Stimulated activated CD4-positive, alpha-beta T cell treated with anti-CD3 and anti-CD28 coated beads, Interleukin-4, amount 100 ng/mL, for 4 hours (primary cell): ENCODE measurements at regions not wholly inside any gene's neighbourhood (a gene's known extent, or its start where the extent isn't known, plus 50 kb on each side); places are given as distances from the start of the nearest gene placed in this dataset.

Experiments
- DNase-seq, 2 experiments: peaks; one replicate each; pipeline ENCODE4 v3.0.0-alpha.2; 2020

DNA sequence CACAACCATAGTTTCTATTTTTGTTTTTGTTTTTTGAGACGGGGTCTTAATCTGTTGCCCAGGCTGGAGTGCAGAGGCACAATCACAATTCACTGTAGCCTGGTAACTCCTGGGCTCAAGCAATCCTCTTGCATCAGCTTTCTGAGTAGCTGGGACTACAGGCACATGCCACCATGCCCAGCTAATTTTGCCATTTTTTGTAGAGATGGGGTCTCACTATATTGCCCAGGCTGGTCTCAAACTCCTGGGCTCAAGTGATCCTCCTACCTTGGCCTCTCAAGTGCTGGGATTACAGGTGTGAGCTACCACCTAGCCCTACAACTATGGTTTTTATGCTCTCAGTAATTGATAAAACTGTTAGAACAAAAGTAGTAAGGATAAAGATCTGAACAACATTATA lies 147.5 kb upstream of the SHB start:
- no peak for DNase-seq

DNA sequence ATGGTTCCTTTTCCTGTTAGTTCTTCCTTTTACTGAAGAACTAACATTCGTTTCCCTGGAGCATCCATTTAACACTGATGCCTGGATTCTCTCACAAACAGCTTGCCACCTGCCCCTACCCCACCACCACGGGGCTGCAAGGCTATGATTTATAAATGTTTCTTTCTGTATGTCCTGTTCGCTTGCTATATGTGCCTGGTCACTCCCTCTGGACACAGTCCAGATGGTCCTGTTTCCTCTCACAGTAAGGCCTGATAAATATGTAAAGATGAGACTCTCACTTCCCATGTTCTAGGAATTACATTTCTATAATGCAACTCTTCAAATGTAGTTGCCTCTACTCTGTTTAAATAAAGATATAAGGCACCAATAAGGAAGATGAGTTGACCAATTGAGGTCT lies 146.4 kb upstream of the SHB start:
- no peak for DNase-seq

DNA sequence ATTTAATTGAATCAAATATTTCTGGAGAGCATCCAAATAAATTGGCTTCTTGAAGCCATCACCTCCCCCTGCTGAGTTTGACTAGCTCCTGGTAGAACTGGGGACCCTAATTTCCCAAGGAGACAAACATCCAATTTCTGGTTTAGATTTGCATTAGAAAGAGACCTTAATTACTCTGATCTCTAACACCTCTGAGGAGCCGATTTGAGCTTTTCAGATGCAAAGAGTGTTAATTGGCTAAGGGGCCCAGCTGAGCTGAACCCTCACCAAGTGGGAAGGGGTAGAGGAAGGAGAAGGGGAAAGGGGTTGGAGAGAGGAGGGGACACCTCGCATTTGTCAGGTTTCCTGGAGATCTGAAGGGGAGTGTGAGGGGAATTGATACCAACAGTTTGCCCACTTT lies 145.4 kb upstream of the SHB start:
- no peak for DNase-seq

DNA sequence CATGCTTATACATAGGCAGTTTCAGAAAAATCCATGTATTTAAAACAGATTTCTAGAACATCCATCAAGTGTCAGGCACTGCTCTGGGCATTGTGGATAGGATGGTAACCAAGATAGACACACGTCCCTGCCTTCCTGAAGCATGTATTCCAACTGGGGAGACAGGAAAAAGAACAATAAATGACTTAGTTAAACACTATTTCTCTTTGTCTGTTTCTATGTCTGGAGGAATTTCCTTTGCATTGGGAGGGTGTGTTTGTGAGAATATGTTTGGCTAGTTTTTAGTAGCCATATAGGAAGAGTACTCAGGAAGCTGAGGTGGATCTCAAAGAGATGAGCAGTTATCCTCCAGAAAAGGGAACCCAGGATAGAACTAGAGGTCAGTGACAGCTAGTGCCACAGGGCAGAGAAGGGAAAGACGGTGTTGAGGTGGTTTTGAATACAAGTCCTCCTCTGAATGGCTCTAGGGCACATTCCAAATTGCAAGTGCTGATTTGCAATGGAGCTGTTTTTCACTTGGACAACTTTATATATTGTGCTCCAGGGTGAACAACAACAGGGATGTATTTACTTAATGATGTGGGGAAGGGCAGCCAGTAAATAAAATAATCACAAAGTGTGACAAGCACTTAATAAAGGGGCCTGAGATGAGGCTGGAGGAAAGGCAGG lies 144.7 kb upstream of the SHB start:
- no peak for DNase-seq

DNA sequence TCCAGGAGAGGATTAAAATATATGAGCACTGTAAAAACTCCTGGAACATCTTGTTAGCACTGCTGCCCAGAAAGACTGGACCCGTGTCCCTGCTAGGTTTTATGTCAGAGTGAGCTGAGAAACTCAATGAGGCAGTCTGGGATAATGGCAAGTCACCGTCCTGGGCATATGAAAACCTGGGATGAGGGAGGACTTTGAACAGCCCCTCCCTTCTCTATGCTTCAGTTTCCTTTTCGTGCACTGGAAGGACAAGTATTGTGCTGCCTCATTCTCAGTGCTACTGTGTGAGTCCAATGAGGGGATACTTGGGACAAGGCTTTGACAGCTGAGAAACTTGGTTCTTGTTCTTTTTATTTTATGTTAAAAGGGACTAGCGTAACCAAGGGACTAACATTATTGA lies 143.0 kb upstream of the SHB start:
- DNase-seq: no peak

DNA sequence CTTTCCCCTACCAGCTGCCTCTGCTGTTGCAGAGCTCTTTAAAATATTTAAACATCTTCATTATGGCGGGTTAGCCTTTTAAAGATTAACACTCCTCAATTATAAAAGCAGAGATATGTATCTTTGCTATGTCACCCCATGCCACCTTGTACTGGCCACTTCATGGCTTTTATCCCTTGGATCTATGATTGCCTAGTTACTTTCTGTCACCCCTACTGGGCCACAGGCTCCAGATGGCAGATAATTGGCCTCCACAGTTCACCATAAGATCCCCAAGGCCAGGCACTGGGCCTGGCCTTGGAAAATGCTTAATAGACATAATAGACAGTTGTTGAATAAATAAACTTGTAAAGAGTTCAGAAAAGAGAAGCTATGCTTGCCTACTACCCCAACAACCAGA lies 142.0 kb upstream of the SHB start:
- no peak for DNase-seq

DNA sequence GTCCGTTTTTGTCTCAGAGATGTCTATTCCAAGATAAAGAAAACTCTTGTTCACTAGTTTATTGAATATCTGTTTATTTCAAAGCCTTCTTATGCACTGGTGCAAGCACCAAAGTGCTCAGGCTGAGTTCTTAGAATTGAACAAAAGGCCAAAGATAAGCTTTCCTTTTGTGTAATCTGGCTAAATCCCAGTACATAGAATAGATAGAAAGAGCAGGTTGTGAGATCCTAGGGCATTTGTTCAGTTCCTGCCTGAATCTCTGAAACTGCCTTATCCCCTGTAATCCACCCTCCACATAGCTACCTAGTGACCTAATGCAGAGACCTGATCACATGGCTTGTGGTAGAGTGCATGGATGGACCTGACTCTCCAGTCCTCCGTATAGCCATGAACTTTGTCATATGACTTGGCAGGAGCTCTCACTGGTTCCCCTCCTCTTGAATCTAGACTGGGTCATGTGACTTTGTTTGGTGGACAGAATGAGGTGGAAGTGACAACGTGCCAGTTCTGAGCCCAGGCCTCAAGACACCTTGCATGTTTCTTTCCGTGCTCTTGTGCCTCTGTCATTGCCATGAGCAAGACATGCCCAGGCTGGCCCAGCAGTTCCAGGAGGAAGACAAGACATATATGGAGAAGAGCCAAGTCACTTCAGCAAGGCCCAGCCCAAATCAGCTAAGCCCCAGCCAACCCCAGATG lies 139.3 kb upstream of the SHB start:
- DNase-seq: no peak

DNA sequence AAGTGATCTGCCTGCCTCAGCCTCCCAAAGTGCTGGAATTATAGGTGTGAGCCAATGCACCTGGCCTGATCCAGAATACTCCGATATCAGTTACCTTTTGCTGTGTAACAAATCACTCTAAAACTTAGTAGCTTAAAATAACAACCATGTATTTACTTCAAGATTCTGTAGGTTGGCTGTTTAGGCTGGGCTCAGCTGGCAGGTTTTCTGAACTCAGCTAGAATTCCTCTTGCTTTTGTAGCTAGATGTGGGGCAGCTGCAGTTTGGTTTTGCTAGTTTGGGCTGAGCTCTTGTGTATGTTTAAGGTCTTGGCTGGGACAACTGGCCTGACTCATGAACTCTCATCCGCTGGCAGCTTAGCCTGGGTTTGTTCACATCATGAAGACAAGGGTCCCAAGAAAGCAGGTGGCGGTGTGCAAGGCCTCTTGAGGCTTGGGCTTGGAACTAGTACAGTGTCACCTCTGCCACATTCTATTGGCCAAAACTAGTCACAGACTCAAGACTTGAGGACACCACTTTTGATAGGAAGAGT lies 138.3 kb upstream of the SHB start:
- no peak for DNase-seq

DNA sequence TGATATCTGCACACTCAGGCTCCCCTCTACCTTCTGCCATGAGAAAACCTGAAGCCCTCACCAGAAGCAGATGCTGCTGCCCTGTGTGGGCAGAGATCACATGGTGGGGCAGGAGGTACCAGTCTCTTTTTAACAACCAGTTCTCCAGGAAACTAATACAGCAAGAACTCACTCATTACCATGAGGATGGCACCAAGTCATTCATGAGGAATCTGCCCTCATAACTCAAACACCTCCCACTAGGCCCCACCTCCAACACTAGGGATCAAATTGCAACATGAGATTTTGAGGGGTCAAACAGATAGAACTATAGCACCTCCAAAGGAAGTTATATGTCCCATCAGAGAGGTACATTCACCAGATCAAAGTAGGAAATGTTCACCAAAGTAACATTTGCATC lies 136.3 kb upstream of the SHB start:
- no peak for DNase-seq

DNA sequence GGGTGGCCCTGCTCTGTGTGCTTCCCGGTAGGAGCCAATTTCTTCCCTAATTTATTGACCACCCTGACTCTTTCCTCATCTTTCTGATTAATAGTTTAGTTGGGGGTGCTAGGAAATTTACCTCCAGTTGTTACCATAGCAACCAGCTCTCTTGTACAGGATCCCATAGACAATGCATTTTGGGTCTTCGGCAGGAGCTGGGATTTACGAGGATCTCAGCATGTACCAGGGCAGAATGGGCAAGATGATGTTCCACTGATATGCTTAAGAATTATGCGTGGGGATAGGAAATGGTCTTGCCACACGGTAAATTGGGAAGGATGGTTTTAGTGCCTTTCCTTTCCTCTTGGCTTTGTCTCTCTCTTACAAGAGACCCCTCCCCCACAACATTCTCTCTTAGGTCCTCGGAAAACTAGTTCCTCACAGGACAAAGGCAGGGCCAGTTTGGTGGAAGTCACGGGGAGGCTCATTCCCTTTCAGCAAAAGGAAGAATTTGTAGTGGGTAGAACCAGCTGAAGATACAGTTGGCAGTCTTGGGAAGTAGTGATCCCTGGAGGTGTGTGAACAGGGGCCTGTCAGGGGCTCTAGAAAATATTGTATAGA lies 133.4 kb upstream of the SHB start:
- DNase-seq: no peak

DNA sequence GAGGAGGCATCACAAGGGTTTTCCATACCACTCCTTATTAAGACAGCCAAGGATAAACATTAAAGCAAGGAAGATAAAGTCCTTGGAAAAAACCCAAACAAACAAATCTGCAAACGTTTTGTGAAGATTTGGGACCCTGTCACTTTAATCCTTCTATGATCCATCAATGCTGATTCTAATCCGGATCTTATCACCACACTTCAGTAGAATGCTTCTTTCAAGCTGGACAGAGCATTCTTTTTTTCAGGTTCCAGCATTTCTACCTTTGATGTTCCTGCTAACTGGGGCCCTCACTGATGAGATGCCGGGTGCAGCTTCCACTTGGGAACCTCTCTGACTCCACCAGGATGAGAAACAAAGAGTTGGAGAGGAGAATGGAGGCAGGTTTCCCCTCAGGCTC lies 132.8 kb upstream of the SHB start:
- no peak for DNase-seq

DNA sequence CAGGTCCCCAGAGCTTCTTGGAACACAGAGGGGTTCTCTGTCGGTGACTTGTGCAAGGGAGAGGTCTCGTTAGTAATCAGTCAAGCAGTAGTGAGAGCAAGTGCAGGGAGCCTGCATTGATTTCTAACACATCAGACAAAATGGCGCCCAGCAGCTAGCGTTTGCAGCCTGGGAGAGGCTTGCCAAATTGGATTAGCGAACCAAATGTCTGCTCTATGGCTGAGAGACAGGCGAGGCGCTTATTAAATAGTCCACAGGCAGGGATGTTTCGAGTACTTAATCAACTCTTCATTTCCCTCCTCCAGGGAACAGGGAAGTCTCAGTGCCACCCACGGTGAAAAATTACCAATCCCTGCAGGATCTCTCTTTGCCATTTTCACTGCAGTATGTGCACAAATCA lies 131.4 kb upstream of the SHB start:
- DNase-seq: no peak

DNA sequence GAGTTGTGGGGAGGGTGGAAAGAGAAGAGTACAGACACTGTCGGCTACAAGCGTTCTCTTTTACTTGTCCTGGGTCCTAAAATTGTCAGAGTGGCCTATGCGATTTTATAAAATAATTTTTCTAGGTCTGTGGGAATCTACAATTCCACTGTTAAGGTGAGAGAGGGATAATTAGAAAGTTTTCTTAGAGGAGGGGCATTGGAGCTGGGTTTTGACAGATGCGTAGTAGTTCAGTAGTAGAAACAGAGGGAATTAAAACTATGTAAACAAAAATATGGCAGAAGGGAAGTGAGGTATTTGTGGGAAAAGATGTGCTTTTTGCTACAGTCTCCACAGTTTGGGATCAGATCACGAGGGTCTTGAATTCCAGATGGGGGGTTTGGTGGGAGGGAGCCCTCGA lies 129.1 kb upstream of the SHB start:
- DNase-seq: no peak

DNA sequence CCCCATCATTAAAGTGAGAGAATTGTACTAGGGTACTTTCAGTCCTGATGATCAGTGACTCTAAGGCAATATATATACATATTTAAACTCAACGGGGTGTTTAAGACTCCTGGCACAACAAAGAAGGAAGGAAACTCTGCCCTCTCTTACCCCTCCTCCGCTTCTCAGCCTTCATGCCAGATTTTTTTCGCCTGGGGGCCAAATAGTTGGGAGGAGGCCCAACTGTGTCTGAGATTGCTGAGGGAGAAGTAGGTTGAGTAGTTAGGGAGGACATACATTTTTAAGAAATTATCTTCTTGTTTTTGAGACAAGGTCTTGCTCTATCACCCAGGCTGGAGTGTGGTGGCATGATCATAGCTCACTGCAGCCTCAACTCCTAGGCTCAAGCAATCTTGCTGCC lies 127.7 kb upstream of the SHB start:
- no peak for DNase-seq

DNA sequence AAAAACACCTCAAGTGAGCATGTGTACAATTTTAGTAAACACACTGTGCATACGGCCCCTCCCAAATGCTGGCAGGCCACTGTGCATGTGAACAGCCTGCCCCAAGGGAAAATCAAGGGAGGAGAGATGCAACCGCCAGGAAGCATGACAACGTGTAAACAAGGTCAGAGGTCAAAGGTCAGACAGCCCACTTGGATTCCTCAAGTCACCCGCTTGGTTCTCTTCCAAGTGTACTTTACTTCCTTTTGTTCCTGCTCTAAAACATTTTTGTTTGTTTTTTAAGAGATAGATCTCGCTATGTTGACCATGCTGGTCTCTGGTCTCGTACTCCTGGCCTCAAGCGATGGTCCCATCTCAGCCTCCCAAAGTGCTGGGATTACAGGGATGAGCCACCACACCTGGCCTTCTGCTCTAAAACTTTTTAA lies 126.7 kb upstream of the SHB start:
- no peak for DNase-seq

DNA sequence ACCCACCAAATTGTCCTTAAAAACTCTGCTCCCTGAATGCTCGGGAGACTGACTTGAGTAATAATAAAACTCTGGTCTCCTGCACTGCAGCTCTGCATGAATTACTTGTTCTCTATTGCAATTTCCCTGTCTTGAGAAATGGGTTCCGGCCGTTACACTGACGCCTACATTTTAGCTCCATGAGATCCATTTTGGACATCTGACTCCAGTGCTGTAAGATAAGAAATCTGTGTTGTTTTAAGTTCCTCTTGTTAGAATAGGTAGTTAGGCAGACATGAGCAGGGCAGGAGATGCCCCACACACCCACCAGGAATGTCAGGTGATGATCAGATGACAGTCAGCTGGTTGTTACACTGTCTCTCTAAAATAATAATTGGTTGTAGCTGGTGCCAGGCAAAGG lies 125.8 kb upstream of the SHB start:
- DNase-seq: no peak

DNA sequence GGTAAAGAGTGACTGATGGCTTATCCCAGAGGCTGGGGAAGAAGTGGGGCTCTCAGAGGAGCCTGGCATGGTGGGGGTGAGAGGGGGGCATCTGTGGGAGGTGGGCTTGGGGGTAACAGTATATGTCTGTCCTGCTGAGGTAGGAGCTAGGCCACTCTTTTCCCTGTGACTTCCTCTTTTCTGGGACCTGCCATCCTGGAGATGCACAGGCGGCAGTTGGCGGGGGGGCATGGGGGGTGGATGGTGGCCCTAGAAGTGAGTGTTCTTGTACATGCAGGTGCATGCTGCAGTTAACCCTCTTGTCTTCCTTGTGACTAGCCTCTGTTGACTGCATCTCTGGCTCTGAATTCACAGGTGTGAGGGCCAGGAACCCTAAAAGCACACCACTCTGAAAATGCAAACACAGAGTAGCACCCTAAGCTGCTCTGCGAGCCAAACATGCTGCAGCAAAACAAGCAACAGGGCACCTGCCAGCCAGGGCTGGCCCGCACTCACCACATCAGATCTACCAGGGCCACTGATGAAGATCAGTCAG lies 123.8 kb upstream of the SHB start:
- no peak for DNase-seq

DNA sequence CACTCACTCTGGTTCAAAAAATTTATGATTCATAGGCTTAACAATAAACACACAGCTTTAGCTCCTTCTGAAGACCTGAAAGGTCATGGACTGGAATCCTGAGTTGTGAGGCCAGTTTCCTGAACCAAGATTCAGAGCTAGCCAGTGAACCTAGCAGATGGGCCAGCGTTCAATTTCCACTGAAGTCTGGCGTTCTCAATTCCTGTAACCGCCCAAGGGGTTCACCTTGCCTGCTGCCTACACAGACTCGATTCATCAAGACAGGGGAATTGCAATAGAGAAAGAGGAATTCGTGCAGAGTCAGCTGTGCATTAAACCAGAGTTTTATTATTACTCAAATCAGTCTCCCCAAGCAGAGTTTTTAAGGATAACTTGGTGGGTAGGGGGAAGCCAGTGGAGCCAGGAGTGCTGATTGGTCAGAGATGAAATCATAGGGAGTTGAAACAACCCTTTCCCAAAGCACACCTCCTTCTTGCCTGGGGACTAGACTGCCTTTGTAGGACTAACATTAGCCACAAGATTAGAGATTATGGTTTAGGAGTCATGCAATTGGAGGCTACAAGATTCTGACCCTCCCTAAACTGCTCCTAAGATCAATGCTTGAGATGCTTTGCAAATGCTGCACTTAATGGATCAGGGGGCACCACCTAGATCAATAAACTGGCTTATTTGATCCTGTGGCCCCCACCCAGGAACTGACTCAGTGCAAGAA lies 117.5 kb upstream of the SHB start:
- no peak for DNase-seq

DNA sequence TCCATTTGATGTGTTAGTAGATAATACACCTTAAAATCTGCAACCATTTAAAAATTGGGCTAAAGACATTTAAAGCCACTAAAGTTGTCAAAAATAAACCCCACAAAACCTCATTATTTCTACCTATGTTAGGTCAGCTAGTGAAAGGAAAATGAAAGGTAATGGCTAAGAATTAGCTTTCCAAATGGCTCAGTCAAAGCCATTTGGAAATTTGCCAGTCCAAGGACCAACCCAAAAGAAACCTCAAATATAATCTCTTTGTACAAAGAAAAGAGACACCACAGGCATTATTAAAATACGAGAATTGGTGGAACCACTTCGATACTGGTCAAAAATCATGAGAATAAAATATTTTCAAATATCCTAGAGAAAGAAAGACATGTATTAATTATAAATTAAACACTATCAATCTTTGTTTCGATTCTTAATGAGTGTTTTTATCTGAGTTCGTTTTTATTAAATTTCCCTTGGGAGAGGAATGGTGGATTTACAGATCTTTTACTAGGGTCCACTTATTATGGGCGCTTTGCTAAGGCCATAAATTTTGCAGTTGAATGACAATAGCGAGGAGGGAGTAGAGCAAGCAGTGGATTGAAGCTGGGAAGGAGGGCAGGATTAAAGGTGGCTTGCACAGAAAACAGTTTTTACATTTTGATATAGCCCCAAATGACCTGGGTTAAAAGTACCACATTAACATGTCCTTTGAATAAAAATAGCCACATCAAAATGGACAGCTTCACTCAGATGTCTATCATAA lies 116.8 kb upstream of the SHB start:
- no peak for DNase-seq

DNA sequence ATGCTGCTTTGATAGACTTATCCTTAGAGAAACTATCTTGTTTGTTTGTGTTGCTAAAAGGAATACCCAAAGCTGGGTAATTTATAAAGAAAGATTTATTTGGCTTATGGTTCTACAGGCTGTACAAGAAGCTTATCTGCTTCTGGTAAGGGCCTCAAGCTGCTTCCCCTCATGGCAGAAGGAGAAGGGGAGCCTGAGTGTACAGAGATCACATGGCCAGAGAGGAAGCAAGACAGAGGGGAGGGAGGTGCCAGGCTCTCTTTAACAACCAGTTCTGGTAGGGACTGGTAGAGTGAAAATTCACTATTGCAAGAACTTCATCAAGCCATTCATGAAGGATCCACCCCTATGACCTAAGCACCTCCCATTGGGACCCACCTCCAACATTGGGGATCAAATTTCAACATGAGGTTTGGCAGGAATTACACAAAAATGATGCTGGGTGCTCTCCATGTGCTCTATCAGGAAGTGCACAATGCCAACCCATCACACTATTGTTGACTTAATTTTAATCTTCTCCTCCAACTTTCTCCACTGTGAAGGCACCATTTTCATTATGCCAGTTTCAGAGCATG lies 115.1 kb upstream of the SHB start:
- DNase-seq: no peak

DNA sequence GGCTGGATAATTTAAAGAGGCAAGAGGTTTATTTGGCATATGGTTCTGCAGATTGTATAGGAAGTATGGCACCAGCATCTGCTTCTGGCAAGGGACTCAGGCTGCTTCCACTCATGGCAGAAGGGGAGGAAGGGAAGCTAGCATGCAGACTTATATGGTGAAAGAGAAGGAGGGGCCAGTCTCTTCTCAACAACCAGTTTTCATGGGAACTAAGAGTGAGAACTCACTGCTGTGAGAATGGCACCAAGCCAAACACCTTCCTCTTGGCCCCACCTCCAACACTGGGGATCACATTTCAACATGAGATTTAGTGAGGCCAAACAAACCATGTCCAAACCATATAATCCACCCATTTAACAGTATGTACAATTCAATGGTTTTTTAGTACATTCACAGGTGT lies 113.3 kb upstream of the SHB start:
- no peak for DNase-seq

DNA sequence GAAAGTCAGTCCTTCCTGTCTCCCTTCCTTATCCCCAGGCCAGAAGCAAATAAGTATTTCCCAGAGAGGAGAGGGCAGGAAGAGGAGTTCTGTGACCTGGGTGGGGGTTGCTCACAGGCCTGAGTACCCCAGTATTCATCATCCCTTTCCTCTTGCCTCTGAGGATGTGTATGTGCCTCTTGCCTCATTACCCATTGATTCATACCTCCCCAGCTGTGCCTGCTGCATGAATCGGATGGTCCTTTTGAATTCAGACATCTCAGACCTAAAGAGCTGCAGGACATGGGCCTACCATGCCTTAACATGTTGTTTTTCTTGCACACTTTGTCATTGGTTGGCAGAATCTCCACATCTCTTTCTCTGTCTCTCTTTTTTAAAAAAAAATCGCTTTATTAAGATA lies 112.8 kb upstream of the SHB start:
- DNase-seq: no peak
